H4 (cell line): ENCODE measurements at regions not wholly inside any gene's neighbourhood (a gene's known extent, or its start where the extent isn't known, plus 50 kb on each side); places are given as distances from the start of the nearest gene placed in this dataset.

Experiments used
- DNase-seq: peaks from one replicate; pipeline ENCODE4 v3.0.0-alpha.2; 2015; ENCODE audit warnings: low spot score

- DNase-seq, result peak; percentile 77
Observed at GRCh38 chr12:124517260-124518050, 50.0 kb downstream of the NCOR2 start.

DNA sequence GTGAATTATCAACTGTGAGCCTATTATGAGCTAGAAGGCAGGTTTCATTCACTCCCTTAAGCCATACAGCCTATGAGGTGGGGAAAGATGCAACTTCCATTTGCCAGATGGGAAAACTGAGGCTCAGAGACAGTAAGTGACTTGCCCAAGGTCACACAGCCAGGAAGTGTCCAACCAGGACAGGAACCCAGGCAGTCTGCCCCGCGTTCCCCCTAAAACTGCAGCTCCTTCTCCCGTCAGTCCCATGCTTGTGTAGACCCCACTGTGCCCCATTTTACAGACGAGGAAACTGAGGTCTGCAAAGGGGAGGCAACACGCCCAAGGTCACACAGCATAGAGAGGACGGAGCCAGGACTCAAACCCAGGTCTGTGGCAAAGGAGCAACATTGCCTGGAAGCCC lies 50.6 kb downstream of the NCOR2 start:
- DNase-seq, result no peak

DNA sequence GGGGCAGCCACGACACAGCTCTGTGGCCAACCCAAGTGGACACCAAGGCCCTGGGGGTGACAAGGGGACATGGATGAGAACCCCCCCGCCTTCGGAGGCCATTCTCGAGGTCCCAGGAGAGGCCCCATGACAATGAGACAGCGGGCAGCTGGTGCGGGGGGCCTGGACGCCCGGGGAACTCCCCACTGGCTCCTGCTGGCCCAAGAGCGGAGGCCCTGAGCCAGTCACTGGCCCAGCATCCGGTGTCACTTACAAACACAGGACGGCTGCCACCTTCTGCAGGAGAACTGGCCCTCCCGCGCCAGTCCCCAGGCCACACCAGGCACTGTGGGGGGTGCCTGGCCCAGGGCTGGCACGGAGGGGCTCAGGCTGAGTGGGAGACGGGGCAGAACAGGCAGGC lies 51.4 kb downstream of the NCOR2 start:
- DNase-seq, result no peak

- DNase-seq, result no peak
Observed at GRCh38 chr12:124514996-124515932, 52.1 kb downstream of the NCOR2 start.

- no peak for DNase-seq
Observed at GRCh38 chr12:124514145-124514995, 53.0 kb downstream of the NCOR2 start.

GRCh38 chr12:124513297-124513867 lies 54.0 kb downstream of the NCOR2 start:
- DNase-seq, result no peak

GRCh38 chr12:124512667-124513296 lies 54.6 kb downstream of the NCOR2 start:
- DNase-seq, result peak; percentile 91

DNA sequence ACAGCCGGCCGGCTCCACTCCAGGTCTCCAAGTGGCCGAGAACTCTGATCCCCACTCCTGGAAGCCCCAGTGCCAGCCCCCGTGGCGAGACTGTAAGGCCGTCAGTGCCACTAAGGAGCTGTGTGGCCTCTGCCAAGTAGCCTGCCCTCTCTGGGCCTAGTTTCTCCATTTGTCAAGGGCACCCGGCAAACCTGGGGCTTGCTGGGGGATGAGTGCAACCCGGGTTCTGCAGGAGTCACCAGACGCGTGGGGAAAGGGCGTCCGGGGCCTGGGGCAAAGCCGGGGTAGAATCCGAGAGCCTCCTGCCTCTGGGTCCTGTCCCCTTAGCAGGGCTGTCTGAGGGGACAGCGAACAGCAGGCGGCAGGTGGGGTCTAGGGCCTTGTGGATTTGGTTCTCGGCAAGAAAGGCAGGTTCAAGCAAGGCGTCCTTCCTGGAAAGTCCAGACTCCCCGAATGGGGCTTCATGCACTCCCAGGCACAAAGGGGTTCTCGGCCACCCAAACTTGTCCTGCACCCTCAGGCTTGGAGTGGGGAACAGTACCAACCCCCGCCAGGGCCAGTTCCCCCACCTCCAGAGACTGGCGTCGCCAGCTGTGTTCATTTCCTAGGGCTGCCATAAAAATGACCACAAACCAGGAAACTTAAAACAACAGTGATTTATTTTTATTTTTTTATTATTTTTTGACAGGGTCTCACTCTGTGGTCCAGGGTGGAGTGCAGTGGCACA lies 56.0 kb downstream of the NCOR2 start:
- DNase-seq, result no peak

GRCh38 chr12:124510301-124510970 lies 57.0 kb downstream of the NCOR2 start:
- DNase-seq, result peak; percentile 60

DNA sequence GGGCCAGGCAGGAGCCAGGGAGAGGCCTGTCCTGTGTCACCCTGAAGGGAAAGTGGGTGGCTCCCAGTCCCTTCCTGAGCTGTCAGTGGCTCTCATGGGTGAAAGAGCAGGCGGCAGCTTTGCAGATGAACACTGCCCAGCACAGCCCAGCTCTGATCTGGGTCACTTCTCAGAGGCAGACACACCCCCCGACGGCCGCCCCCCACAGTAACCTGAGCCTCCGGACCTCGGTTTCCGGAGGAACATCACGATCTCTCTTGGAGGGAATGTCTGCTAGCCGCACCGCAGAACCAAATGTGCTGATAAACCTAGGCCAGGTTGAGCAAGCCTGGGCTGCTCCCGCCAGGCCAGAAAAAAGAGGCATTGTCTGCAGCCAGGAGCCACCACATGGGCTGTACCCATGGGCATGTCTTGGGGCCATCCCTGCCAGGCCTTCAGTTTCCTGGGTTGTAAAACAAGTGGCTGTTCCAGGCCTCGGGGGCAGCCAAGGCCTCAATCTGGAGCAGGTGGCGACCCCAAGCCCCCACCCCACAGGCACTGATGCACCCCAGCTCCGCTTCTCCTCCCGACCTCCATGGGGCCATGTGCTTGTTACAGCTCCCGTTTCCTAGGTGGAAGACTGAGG lies 57.6 kb downstream of the NCOR2 start:
- peak; percentile 90 for DNase-seq

DNA sequence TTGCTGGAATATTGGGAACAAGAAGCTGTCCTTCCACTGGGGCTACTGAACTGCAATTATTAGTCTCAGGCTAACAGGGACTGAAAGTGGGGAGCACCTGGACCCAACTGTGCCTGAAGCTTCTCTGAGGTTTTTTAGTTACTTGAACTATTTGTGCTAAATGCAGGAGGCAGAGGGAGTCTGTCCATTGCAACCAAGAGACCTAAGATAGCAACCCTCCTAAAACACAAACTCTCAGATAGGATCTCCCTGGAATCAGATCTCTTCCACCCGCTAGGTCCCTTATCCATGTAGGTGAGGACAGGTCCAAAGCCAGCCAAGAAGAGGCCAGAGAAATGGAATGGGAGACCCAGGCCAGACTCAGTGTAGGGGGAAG lies 58.1 kb downstream of the NCOR2 start:
- DNase-seq, result no peak

GRCh38 chr12:124508381-124509079 lies 58.9 kb downstream of the NCOR2 start:
- DNase-seq, result no peak

DNA sequence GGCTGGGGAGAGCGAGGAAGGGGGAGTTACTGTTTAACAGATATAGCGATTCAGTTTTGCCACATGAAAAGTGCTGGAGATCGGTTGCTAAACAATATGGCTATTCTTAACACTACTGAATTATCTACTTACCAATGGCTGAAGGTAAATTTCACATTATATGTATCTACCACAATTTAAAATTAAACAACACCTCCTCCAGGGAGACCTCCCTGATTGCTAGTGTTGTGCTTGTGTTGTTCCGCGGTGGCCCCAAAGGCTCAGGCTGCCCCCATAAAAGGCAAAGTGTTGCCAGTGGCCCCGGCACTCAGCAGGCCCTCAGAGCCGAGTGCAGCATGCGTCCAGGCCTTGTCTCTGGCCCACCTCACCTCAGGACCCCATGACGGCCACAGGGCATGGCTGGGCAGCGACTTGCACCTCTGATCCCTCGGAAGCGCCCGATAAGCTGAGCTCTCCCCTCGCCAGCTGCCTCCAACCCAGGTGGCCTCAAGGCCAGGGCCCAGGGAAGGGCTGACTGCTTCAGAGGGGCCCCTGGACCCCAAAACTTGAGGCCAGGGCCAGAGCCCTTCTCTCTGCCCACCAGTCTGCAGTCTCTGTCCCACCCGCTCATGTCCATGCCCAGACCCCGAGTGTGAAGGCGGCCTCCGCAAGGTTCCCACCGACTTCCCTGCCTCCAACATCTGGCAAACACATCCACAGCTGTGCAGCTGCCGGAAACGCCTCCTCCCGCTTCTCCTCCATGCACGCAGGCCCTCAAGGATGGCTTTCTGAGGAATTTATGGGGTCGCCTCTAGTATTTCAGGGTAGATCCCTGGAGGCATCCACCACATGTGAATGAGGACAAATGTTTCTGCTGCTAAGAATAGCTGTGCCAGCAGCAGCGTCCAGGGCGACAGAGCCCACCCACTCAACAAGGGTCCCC lies 60.0 kb downstream of the NCOR2 start:
- DNase-seq, result no peak

DNA sequence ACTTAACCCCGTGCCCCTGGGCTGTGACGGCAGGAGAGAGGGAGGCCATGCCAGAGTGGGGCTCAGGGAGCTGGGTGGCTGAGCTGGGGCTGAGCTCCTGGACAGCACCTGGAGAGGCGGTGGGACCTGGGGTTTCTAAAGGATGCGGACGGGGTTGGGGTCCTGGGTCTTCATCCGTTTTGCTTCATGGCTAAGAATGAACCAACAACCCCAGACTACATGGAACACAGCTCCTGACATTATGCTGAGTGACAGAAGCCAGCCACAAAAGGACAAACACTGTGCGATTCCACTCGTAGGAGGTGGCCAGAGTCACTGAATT lies 60.6 kb downstream of the NCOR2 start:
- no peak for DNase-seq

GRCh38 chr12:124506145-124506831 lies 61.1 kb downstream of the NCOR2 start:
- peak; percentile 58 for DNase-seq

DNA sequence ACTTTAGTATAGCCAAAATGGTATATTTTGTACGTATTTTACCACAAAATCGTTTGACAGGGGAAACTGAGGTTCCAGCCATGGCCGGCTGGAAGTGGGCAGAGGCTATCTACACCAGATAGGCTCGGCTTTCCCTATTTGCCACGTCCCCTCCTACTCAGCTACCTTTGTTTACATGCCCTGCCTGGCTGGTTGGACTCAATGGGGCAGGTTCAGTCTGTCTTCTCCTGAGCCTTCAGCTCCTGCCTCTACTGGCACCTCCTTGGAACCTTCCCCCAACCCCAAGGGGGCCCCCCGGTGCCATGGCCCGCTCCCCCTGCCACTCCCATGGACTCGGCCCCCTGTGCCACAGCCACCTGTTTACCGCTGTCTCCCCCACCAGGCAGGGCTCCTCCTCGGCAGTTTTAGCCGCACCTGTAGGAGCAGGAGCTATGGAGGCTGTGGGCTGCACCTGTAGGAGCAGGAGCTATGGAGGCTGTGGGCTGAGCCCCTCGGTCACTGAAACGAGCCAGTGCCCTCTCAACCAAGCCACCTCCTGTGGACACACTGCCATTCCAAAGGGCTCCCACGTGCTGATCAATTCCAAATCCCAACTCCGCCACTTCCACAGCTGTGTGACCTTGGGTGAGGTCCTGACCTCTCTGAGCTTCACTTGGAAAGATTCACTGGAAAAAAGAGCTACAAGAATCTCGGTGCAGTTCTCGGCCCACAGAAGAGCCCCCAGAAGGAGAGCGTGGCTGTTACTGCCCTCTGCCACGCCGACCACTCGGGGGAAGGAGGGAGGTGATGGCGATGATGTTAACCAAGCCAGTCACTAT lies 62.2 kb downstream of the NCOR2 start:
- DNase-seq, result no peak
